ENCODE measurements at regions not wholly inside any gene's neighbourhood (a gene's known extent, or its start where the extent isn't known, plus 50 kb on each side); places are given as distances from the start of the nearest gene placed in this dataset.

- H3K36me3 ChIP-seq: no peaks in the 10 kb centered on the region
- DNase-seq (ENCODE audit: low spot score): no peak
- no peak overlapping the region for H3K27ac ChIP-seq
- no peak for TF ChIP-seq CTCF (IDR thresholded peaks at IDR 0.05)
- H3K4me1 ChIP-seq: peaks cover 0 to 29% of the 10 kb centered on the region in 2 donors
- no peaks in the 10 kb centered on the region for H3K27me3 ChIP-seq
- H3K4me3 ChIP-seq: no peak overlapping the region
- no peaks in the 10 kb centered on the region for H3K9me3 ChIP-seq
Observed at GRCh38 chr1:230003409-230003808, 63.6 kb upstream of the GALNT2 start.

GRCh38 chr1:230005040-230005439 is 62.0 kb upstream of the GALNT2 start:
- no peaks in the 10 kb centered on the region for H3K27me3 ChIP-seq
- H3K36me3 ChIP-seq: no peaks in the 10 kb centered on the region
- no peak for DNase-seq (ENCODE audit: low spot score)
- no peak for TF ChIP-seq CTCF (IDR thresholded peaks at IDR 0.05)
- peaks cover 0 to 17% of the 10 kb centered on the region in 2 donors for H3K4me1 ChIP-seq
- no peaks in the 10 kb centered on the region for H3K9me3 ChIP-seq
- H3K4me3 ChIP-seq: no peak overlapping the region
- H3K27ac ChIP-seq: no peak overlapping the region

- Histone ChIP-seq H3K9me3 (no peaks in the 10 kb centered on the region), H3K4me3 (no peak overlapping the region), H3K4me1 (no peaks in the 10 kb centered on the region), H3K27ac (no peak overlapping the region), H3K36me3 (no peaks in the 10 kb centered on the region), H3K27me3 (no peaks in the 10 kb centered on the region)
- DNase-seq (ENCODE audit: low spot score): no peak
- no peak for TF ChIP-seq CTCF (IDR thresholded peaks at IDR 0.05)
Observed at GRCh38 chr1:230008721-230009120, 58.3 kb upstream of the GALNT2 start.

GRCh38 chr1:230009611-230010313 is 57.3 kb upstream of the GALNT2 start:
- no peak overlapping the region for H3K4me3 ChIP-seq
- no peaks in the 10 kb centered on the region for H3K36me3 ChIP-seq
- H3K4me1 ChIP-seq: no peaks in the 10 kb centered on the region
- no peak for DNase-seq (ENCODE audit: low spot score)
- no peaks in the 10 kb centered on the region for H3K27me3 ChIP-seq
- no peak overlapping the region for H3K27ac ChIP-seq
- H3K9me3 ChIP-seq: no peaks in the 10 kb centered on the region
- TF ChIP-seq CTCF (IDR thresholded peaks at IDR 0.05): no peak

- H3K9me3 ChIP-seq: no peaks in the 10 kb centered on the region
- H3K36me3 ChIP-seq: no peaks in the 10 kb centered on the region
- H3K4me3 ChIP-seq: no peak overlapping the region
- H3K4me1 ChIP-seq: no peaks in the 10 kb centered on the region
- no peak overlapping the region for H3K27ac ChIP-seq
- H3K27me3 ChIP-seq: no peaks in the 10 kb centered on the region
- TF ChIP-seq CTCF (IDR thresholded peaks at IDR 0.05): no peak
- no peak for DNase-seq (ENCODE audit: low spot score)
Observed at GRCh38 chr1:230010603-230011332, 56.3 kb upstream of the GALNT2 start.

Data from right atrium auricular region (tissue), 2 donors.